Activated CD4-positive, alpha-beta T cell treated with anti-CD3 and anti-CD28 coated beads, Interleukin-2, amount 10 ng/mL, durations not matched to agents 24 days and 14 days (primary cell): ENCODE measurements at regions not wholly inside any gene's neighbourhood (a gene's known extent, or its start where the extent isn't known, plus 50 kb on each side); places are given as distances from the start of the nearest gene placed in this dataset.

Experiments used
- DNase-seq: peaks from one replicate; pipeline ENCODE4 v3.0.0; 2022
- H3K27ac Mint-ChIP-seq: one replicate; pipeline ENCODE4 v1.8.0; 2022; ENCODE audit warnings: mild to moderate bottlenecking, mixed read lengths
- H3K27me3 Mint-ChIP-seq: one replicate; pipeline ENCODE4 v1.8.0; 2022; ENCODE audit warnings: mixed read lengths
- H3K36me3 Mint-ChIP-seq: one replicate; pipeline ENCODE4 v1.8.0; 2022; ENCODE audit warnings: low read depth, mild to moderate bottlenecking, mixed read lengths
- H3K4me1 Mint-ChIP-seq: one replicate; pipeline ENCODE4 v1.8.0; 2021; ENCODE audit warnings: mixed read lengths
- H3K4me3 Mint-ChIP-seq: one replicate; pipeline ENCODE4 v1.8.0; 2022; ENCODE audit warnings: mild to moderate bottlenecking, moderate library complexity, mixed read lengths
- H3K9me3 Mint-ChIP-seq: one replicate; pipeline ENCODE4 v1.8.0; 2021; ENCODE audit warnings: mixed read lengths
- intact Hi-C: fragments of 100-400 bp; cut with micrococcal nuclease; formaldehyde crosslinking; loops from one replicate; pipeline ENCODE4 v1.15.1; 2023

- Mint-ChIP-seq H3K4me3 (no peak overlapping the region), H3K4me1 (no peaks in the 10 kb centered on the region), H3K27me3 (no peaks in the 10 kb centered on the region), H3K9me3 (no peaks in the 10 kb centered on the region), H3K27ac (no peak overlapping the region), H3K36me3 (no peaks in the 10 kb centered on the region)
- DNase-seq, result no peak
- intact Hi-C loops, result no loop called here
Observed at GRCh38 chr2:34107811-34108210, 508.7 kb upstream of the FAM98A start.

DNA sequence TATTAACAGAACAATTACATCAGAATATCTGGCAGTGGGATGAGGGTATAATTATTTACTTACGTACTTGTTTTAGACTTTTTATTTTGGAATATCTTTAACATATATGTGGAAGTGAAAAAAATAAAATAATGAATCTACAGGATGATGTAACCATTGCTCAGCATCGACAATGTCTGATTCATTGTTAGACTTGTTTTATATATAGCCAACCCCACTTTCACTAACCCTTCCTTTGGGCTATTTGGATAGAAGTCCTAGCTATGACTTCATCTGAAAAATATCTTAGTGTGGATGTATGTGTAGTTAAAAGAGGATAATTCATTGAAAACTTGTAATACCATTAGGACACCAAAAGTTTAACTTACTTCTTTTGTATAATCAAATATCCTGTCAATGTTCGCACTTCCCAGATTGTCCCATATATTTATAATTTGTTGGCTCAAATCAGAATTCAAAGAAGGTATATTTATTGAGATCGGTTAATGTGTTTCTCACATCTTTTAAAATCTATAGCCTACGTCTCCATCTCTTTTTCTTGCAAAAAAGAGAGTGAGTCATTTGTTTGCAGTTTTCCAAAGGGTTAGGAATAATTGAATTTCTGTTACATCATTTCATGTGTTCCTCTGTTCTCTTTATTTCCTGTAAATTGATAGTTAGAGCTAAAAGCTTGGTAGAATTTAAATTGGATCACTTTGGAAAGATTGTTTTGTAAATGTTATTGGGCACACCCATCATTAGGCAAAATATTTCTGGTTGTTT lies 506.1 kb upstream of the FAM98A start:
- no peaks in the 10 kb centered on the region for H3K27me3 Mint-ChIP-seq
- no peak overlapping the region for H3K27ac Mint-ChIP-seq
- no peaks in the 10 kb centered on the region for H3K36me3 Mint-ChIP-seq
- H3K4me1 Mint-ChIP-seq, result no peaks in the 10 kb centered on the region
- H3K4me3 Mint-ChIP-seq, result no peak overlapping the region
- H3K9me3 Mint-ChIP-seq, result no peaks in the 10 kb centered on the region
- no peak for DNase-seq
- intact Hi-C loops, result no loop called here

GRCh38 chr2:34104601-34105000 lies 505.5 kb upstream of the FAM98A start:
- Mint-ChIP-seq H3K27me3 (no peaks in the 10 kb centered on the region), H3K27ac (no peak overlapping the region), H3K36me3 (no peaks in the 10 kb centered on the region), H3K4me3 (no peak overlapping the region), H3K4me1 (no peaks in the 10 kb centered on the region), H3K9me3 (no peaks in the 10 kb centered on the region)
- DNase-seq, result no peak
- intact Hi-C loops, result no loop called here

- H3K9me3 Mint-ChIP-seq, result no peaks in the 10 kb centered on the region
- no peak for DNase-seq
- H3K4me3 Mint-ChIP-seq, result no peak overlapping the region
- no peaks in the 10 kb centered on the region for H3K4me1 Mint-ChIP-seq
- no peaks in the 10 kb centered on the region for H3K36me3 Mint-ChIP-seq
- intact Hi-C loops, result no loop called here
- H3K27me3 Mint-ChIP-seq, result no peaks in the 10 kb centered on the region
- H3K27ac Mint-ChIP-seq, result no peak overlapping the region
Observed at GRCh38 chr2:34103437-34103836, 504.3 kb upstream of the FAM98A start.

DNA sequence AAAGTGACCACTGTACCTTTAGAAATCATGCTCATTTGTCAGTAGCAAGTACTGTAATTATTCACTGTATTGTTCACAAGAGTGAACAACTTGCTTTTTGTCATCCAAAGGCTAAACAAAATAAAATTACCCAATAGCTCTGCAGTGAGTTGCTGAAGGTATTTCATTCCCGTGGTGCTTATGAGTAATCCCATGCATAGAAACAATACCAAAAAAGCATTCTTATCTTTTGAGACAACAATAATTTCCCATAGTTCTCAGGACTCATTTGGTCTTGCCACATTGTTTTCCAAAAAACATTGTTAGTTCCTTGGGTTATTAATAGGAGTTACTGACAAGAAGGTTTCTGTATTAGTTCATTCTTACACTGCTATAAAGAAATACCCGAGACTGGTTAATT lies 503.2 kb upstream of the FAM98A start:
- H3K27me3 Mint-ChIP-seq, result no peaks in the 10 kb centered on the region
- no peaks in the 10 kb centered on the region for H3K4me1 Mint-ChIP-seq
- H3K9me3 Mint-ChIP-seq, result no peaks in the 10 kb centered on the region
- no peak for DNase-seq
- intact Hi-C loops, result no loop called here
- H3K27ac Mint-ChIP-seq, result no peak overlapping the region
- no peaks in the 10 kb centered on the region for H3K36me3 Mint-ChIP-seq
- no peak overlapping the region for H3K4me3 Mint-ChIP-seq

GRCh38 chr2:34099377-34099776 lies 500.3 kb upstream of the FAM98A start:
- no peaks in the 10 kb centered on the region for H3K27me3 Mint-ChIP-seq
- H3K4me3 Mint-ChIP-seq, result no peak overlapping the region
- no peak for DNase-seq
- no peaks in the 10 kb centered on the region for H3K9me3 Mint-ChIP-seq
- no peaks in the 10 kb centered on the region for H3K36me3 Mint-ChIP-seq
- intact Hi-C loops, result no loop called here
- no peaks in the 10 kb centered on the region for H3K4me1 Mint-ChIP-seq
- no peak overlapping the region for H3K27ac Mint-ChIP-seq

GRCh38 chr2:34098256-34098655 lies 499.2 kb upstream of the FAM98A start:
- no peaks in the 10 kb centered on the region for H3K27me3 Mint-ChIP-seq
- DNase-seq, result no peak
- H3K4me1 Mint-ChIP-seq, result no peaks in the 10 kb centered on the region
- H3K36me3 Mint-ChIP-seq, result no peaks in the 10 kb centered on the region
- no peaks in the 10 kb centered on the region for H3K9me3 Mint-ChIP-seq
- no peak overlapping the region for H3K4me3 Mint-ChIP-seq
- H3K27ac Mint-ChIP-seq, result no peak overlapping the region
- intact Hi-C loops, result no loop called here

DNA sequence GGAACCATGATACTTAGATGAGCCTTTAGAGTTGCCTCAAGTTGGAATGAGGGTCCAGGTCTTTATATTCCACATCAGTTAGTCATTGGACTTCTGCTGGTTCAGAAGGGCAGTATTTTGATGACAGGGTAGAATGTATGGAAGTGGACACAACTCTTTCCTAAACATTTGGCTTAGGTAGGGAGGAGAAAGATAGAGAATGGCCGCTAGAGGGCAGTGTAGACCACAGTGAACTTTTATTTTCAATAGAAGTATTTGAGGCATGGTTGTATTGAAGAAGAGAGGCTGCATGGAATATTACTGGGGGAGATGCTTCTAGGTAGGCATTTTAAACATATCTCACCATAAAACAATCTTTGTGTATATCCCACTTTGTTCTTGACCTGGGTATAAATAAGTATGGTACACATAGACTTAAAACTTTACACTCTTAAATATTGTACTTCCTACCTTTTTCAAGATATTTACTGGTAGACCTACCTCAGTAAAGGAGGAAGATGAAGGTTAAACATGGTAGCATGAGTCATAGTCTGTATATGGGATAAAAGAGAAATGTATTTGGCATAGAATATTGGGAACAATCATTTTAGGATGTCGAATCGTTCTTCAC lies 497.6 kb upstream of the FAM98A start:
- Mint-ChIP-seq H3K9me3 (no peaks in the 10 kb centered on the region), H3K27ac (no peak overlapping the region), H3K27me3 (no peaks in the 10 kb centered on the region), H3K4me3 (no peak overlapping the region), H3K4me1 (no peaks in the 10 kb centered on the region), H3K36me3 (no peaks in the 10 kb centered on the region)
- peak; percentile 76 for DNase-seq
- intact Hi-C loops, result loop anchor here (1.0 kb wide), 1 partner anchor 1314 kb away; no protein-coding TSS in a partner anchor

DNA sequence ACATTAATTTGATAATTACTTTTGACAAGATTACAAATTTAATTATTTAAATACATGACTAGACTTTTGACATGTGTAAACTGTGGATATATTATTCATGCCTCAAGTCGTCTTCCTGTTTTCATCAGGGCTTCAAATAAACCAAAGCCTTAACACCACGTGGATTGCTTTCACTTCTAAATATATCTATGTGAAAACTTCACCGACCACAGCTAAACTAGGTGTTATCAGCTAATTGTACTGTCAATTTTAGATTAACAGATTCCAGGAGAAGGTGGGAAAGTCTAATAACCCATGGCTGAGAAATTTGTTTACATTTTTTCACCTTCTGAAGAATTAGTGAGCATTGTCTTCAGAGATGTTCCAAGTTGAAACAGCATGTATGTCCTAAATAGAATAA lies 494.7 kb upstream of the FAM98A start:
- intact Hi-C loops, result no loop called here
- no peaks in the 10 kb centered on the region for H3K9me3 Mint-ChIP-seq

DNA sequence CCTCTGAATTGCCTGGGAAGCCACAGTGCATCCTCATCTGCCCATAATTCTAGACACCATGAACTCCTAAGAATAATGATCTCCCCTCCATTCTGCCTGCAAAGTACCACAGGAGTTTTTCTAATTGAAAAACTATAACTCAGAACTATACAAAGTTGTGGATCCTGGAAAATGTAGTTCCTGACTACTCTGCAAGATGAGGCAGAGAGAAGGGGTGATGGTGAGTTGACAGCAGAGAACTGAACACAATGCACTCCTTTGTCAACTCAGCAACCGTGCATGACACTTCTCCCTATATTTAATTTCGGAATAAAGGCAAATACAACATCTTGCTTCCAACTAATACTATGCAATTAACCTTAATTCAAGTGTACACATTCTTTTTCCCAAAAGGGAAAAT lies 471.1 kb upstream of the FAM98A start:
- Mint-ChIP-seq H3K9me3 (no peaks in the 10 kb centered on the region), H3K27me3 (no peaks in the 10 kb centered on the region), H3K36me3 (no peaks in the 10 kb centered on the region), H3K4me3 (no peak overlapping the region), H3K4me1 (no peaks in the 10 kb centered on the region), H3K27ac (no peak overlapping the region)
- DNase-seq, result no peak
- intact Hi-C loops, result no loop called here

More for the DNA sequence above, 494.7 kb upstream of the FAM98A start:
- DNase-seq, result no peak
- no peaks in the 10 kb centered on the region for H3K36me3 Mint-ChIP-seq
- H3K4me3 Mint-ChIP-seq, result no peak overlapping the region
- H3K27me3 Mint-ChIP-seq, result no peaks in the 10 kb centered on the region
- H3K4me1 Mint-ChIP-seq, result no peaks in the 10 kb centered on the region
- no peak overlapping the region for H3K27ac Mint-ChIP-seq

GRCh38 chr2:34069604-34070003 lies 470.5 kb upstream of the FAM98A start:
- no peak overlapping the region for H3K4me3 Mint-ChIP-seq
- no peak for DNase-seq
- H3K36me3 Mint-ChIP-seq, result no peaks in the 10 kb centered on the region
- no peak overlapping the region for H3K27ac Mint-ChIP-seq
- no peaks in the 10 kb centered on the region for H3K27me3 Mint-ChIP-seq
- intact Hi-C loops, result no loop called here
- H3K4me1 Mint-ChIP-seq, result no peaks in the 10 kb centered on the region
- no peaks in the 10 kb centered on the region for H3K9me3 Mint-ChIP-seq

DNA sequence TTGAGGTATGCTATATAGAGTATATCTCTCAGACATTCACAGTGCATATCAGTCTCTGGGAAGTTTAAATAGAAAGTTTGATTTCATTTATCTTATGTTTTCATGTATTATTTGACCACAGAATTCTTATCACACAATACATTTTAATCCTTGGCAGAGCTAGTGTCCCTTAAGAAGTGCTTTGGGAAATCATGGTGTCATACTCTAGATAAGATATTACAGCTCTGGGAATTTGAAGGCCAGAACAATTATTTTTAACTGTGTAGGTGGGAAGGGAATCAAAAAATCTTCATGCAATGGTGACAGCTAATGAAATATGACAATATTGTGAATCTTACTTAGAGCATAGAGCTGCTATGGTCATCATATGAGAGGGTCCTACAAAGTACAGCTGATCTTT lies 451.3 kb upstream of the FAM98A start:
- intact Hi-C loops, result no loop called here
- no peaks in the 10 kb centered on the region for H3K27me3 Mint-ChIP-seq
- no peaks in the 10 kb centered on the region for H3K9me3 Mint-ChIP-seq
- H3K4me3 Mint-ChIP-seq, result no peak overlapping the region
- H3K36me3 Mint-ChIP-seq, result no peaks in the 10 kb centered on the region
- no peak for DNase-seq
- H3K27ac Mint-ChIP-seq, result no peak overlapping the region
- H3K4me1 Mint-ChIP-seq, result no peaks in the 10 kb centered on the region

DNA sequence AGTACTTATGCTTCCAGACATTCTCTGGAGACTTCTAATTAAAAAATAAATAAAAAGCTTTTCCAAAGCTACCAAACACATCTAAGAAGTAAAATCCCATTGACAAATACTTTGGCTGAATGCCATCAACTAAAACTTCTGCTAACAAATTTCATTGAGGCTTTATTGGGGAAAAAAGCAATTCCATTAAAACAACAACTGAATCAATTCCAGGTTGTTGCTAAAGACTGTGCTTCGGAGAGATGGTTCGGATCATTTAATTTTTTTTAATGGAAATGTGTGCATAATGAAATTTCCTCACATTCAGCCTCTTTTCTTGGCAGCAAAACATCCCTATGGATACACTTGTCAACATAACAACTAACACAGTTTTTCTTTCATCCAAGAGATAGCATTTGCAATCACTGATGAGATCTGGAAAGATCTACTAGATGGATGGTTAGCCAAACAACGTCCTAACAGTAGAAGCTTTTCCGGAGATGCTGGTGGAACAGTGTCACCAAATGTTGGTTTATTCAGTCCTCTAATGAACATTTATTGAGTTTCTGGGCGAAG lies 446.1 kb upstream of the FAM98A start:
- Mint-ChIP-seq H3K4me3 (no peak overlapping the region), H3K36me3 (no peaks in the 10 kb centered on the region), H3K27me3 (no peaks in the 10 kb centered on the region), H3K27ac (no peak overlapping the region), H3K9me3 (no peaks in the 10 kb centered on the region), H3K4me1 (no peaks in the 10 kb centered on the region)
- no peak for DNase-seq
- intact Hi-C loops, result no loop called here

- H3K4me1 Mint-ChIP-seq, result no peaks in the 10 kb centered on the region
- intact Hi-C loops, result no loop called here
- DNase-seq, result no peak
- no peak overlapping the region for H3K27ac Mint-ChIP-seq
- no peaks in the 10 kb centered on the region for H3K36me3 Mint-ChIP-seq
- H3K27me3 Mint-ChIP-seq, result no peaks in the 10 kb centered on the region
- no peak overlapping the region for H3K4me3 Mint-ChIP-seq
- H3K9me3 Mint-ChIP-seq, result no peaks in the 10 kb centered on the region
Observed at GRCh38 chr2:34037886-34038285, 438.8 kb upstream of the FAM98A start.
